Brain microvascular endothelial cell (primary cell): ENCODE measurements at regions not wholly inside any gene's neighbourhood (a gene's known extent, or its start where the extent isn't known, plus 50 kb on each side); places are given as distances from the start of the nearest gene placed in this dataset.
"Not testable (repeated sequence)": the region's sequence is repeated elsewhere in the genome, so short reads cannot be mapped to it uniquely, and the experiment has no call there.

Experiments used
- DNase-seq: peaks from one replicate; pipeline ENCODE4 v3.0.0-alpha.2; 2020
- H3K27ac ChIP-seq: fragments of 250-450 bp; sonication (Bioruptor Pico); 2 replicates; pipeline ENCODE4 v1.5.1; 2020; ENCODE audit warnings: mild to moderate bottlenecking, moderate library complexity
- H3K27me3 ChIP-seq: fragments of 250-450 bp; sonication (Bioruptor Pico); replicated peaks from 2 replicates; pipeline ENCODE4 v1.5.1; 2020; ENCODE audit warnings: mild to moderate bottlenecking
- H3K36me3 ChIP-seq: fragments of 250-450 bp; sonication (Bioruptor Pico); replicated peaks from 2 replicates; pipeline ENCODE4 v1.5.1; 2020; ENCODE audit warnings: mild to moderate bottlenecking
- H3K4me3 ChIP-seq: 2 replicates; pipeline ENCODE4 v1.5.1; 2011; ENCODE audit warnings: low read depth, mild to moderate bottlenecking, control low read depth, low read length, moderate library complexity
- in situ Hi-C: cut with HindIII; loops from 2 replicates; pipeline ENCODE4 v1.10.0; 2017; ENCODE audit warnings: low sequenced_read_pairs, low pct_ligation_motif_present
- TF ChIP-seq, protein P1 (sequence below): IDR thresholded peaks from 2 replicates; pipeline ENCODE4 v1.5.1; 2011; ENCODE audit warnings: low read depth, mild to moderate bottlenecking, moderate library complexity, low read length, control low read depth, inconsistent platforms; ENCODE audit errors: missing control alignments

DNA sequence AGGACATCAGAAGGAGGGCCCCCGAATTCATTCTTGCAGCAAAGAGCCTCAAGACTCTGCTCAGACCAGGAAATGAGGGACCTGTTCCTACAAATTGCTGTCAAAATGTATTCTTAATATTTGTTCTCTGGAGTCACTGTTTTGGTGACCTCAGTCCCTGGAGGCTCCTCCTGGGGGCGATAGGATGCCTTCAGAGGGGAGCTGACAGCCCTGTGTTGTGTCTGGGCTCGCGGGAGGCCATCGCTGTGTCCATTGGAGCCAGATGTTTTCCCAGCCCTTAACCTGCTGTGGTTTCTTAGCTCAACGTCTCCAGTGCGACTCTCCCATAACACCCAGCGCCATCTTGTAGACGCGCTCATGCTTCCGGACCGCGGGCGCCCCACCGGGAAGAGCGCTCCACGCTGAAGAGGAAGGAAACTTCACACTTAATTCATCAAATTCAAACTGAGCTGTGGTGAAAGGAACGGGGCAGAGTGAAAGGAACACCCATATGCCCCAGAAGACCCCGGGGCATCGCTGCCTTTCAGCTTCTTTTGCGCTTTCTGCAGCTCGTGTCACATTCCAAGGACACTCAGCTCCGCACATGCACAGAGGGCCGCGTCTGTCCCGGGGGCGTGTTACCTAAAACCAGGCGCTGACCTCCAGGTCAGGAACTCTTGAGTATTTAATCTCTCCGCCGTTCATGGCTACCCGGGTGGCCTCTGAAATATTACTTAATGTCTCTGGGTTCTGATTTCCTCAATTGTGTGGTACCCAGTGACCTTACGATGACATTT is 112.3 kb upstream of the GDNF start:
- no peaks in the 10 kb centered on the region for H3K27me3 ChIP-seq
- no peak overlapping the region for H3K4me3 ChIP-seq
- no peak for DNase-seq
- TF ChIP-seq, protein P1, sequence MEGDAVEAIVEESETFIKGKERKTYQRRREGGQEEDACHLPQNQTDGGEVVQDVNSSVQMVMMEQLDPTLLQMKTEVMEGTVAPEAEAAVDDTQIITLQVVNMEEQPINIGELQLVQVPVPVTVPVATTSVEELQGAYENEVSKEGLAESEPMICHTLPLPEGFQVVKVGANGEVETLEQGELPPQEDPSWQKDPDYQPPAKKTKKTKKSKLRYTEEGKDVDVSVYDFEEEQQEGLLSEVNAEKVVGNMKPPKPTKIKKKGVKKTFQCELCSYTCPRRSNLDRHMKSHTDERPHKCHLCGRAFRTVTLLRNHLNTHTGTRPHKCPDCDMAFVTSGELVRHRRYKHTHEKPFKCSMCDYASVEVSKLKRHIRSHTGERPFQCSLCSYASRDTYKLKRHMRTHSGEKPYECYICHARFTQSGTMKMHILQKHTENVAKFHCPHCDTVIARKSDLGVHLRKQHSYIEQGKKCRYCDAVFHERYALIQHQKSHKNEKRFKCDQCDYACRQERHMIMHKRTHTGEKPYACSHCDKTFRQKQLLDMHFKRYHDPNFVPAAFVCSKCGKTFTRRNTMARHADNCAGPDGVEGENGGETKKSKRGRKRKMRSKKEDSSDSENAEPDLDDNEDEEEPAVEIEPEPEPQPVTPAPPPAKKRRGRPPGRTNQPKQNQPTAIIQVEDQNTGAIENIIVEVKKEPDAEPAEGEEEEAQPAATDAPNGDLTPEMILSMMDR, result no peak
- in situ Hi-C loops, result no loop called here
- no peak overlapping the region for H3K27ac ChIP-seq
- no peaks in the 10 kb centered on the region for H3K36me3 ChIP-seq

DNA sequence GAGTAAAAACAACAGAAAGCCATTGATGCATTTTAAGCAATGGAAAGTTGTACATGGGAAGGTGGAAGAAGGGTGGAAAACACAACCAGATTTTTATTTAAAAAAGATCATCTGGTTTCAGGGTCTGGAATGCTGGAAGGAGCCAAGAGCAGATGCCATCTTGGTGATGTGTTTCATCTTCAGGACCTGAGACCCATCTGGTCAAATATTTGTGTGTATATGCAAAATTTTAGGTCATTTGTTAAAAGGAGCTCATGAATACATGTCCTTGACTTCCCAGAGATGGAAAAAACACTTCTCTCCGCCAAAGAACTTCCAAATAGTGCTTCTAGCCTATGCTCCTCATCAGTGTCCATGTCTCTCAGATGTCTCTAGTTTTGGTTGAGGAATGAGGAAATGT is 110.6 kb upstream of the GDNF start:
- TF ChIP-seq, protein P1, result no peak
- Histone ChIP-seq H3K27me3 (no peaks in the 10 kb centered on the region), H3K27ac (no peak overlapping the region), H3K4me3 (no peak overlapping the region), H3K36me3 (no peaks in the 10 kb centered on the region)
- in situ Hi-C loops, result no loop called here
- no peak for DNase-seq

DNA sequence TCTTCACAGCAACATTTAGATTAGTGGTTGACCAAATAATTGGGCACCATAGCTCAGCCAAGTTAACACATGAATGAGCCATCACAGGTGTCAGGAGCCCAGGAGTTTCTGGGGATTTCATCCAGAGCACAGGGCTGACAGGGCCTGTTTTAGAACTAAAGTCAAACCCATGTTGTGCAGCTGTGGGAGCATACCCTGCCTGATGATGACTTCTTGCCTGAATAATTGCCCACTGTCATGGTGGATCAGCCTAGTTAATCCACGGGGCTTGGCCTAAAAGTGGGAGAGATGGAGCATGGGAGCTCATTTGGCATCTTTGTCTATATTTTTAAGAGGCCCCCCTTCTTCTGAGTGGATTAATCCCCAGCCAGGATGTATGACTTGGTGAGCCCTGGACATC is 105.6 kb upstream of the GDNF start:
- in situ Hi-C loops, result no loop called here
- DNase-seq, result no peak
- no peak overlapping the region for H3K4me3 ChIP-seq
- H3K27ac ChIP-seq, result no peak overlapping the region
- H3K27me3 ChIP-seq, result no peaks in the 10 kb centered on the region
- no peaks in the 10 kb centered on the region for H3K36me3 ChIP-seq
- TF ChIP-seq, protein P1, result no peak

DNA sequence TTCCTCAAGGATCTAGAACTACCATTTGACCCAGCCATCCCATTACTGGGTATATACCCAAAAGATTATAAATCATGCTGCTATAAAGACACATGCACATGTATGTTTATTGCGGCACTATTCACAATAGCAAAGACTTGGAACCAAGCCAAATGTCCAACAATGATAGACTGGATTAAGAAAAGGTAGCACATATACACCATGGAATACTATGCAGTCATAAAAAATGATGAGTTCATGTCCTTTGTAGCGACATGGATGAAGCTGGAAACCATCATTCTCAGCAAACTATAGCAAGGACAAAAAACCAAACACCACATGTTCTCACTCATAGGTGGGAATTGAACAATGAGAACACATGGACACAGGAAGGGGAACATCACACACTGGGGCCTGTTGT is 103.3 kb upstream of the GDNF start:
- H3K36me3 ChIP-seq, DNase-seq, H3K27me3 ChIP-seq, H3K27ac ChIP-seq, H3K4me3 ChIP-seq, in situ Hi-C loops: not testable (repeated sequence)

DNA sequence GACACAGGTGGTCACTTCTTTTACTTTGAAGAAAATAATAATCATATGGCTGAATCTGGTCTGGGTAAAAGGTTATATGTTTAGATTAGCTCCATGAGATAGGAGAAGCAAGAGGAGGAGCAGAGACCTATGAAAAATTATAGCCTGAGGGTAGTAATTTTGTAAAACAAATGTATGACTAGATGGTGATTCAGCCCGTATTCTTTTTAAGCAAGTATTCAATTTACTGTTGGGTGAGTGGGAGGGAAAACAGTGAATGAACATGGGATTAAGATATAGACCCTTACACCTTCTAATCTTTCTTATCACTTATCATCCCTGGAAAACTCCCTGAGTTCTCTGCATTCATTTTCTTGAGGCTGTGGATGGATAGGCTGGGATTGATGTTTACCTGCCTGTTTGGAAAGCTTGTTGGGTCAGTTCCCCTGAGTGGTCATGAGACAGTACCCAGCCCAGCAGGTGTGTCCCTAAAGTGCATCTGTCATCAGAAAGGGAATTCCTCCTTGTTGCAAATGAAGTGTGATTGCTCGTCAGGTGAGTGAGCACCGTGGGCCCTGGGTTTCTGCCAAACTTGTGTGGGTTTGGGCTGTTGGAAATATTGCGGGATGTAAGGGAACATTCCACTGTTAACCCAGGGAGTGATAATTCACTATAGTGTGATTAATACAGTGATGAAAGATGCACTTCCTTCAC is 101.2 kb upstream of the GDNF start:
- in situ Hi-C loops, result no loop called here
- TF ChIP-seq, protein P1, result no peak

DNA sequence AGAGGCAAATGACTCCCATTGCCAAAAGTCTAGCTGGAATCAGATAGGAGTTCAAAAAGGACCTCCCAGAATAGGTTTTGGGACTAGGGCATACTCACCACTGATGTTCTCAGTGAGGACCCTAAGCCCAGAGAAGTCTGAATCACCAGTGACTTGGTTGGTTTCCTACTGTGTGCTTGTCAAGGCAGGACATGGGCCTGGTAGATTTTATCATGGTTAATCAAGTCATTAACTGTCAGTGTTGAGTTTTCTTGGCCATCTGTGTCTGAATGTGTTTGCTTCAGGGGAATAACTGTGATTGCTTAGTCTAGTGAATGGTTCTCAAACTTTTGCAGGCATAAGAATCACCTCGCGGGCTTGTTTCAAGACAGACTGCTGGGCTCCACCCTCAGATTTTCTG is 99.0 kb upstream of the GDNF start:
- Histone ChIP-seq H3K27ac (no peak overlapping the region), H3K27me3 (no peaks in the 10 kb centered on the region), H3K4me3 (no peak overlapping the region), H3K36me3 (no peaks in the 10 kb centered on the region)
- TF ChIP-seq, protein P1, result no peak
- DNase-seq, result no peak
- in situ Hi-C loops, result no loop called here

More for the DNA sequence above, 101.2 kb upstream of the GDNF start:
- no peak overlapping the region for H3K27ac ChIP-seq
- H3K27me3 ChIP-seq, result no peaks in the 10 kb centered on the region
- no peaks in the 10 kb centered on the region for H3K36me3 ChIP-seq
- H3K4me3 ChIP-seq, result no peak overlapping the region
- DNase-seq, result no peak
